ENCODE measurements at regions not wholly inside any gene's neighbourhood (a gene's known extent, or its start where the extent isn't known, plus 50 kb on each side); places are given as distances from the start of the nearest gene placed in this dataset.

DNA sequence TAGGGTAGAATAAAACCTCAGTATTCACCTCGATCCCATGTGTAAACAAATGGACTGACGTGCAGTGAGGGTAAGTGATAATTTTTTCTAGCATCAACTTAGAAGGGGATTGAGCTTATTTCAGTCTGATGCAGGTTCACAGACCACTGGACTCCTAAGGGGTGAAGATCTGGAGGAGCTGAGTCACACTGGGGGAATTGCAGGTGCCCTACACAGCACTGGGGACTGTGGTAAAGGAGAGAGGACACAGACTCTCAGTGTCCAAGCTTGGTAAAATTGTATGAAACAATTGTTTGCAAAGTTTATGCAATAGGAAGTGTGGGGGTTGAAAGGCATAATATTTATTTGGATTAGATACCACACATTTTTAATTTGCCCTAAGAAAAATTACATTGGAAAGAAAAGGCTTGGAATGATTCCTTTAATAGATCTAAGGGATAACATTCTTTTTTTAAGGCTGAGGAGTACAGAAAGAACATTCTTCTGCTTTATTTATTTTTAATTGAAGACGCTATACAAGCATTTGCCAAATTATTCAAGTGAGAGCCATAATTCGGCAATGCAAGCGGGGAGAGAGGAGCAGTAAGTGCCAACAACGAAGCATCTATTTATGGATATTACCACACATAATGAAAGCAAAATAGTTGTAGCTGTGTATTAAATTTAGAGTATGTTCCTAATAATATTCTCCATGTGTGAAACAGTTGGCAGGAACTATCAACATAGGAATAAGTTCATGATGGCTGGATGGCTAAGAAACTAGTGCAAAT lies 766.9 kb upstream of the ADAMTS16 start:
- no peak for TF ChIP-seq POLR2AphosphoS5 (IDR thresholded peaks at IDR 0.05; ENCODE audit: low read depth, low read length)
- TF ChIP-seq, protein P1, sequence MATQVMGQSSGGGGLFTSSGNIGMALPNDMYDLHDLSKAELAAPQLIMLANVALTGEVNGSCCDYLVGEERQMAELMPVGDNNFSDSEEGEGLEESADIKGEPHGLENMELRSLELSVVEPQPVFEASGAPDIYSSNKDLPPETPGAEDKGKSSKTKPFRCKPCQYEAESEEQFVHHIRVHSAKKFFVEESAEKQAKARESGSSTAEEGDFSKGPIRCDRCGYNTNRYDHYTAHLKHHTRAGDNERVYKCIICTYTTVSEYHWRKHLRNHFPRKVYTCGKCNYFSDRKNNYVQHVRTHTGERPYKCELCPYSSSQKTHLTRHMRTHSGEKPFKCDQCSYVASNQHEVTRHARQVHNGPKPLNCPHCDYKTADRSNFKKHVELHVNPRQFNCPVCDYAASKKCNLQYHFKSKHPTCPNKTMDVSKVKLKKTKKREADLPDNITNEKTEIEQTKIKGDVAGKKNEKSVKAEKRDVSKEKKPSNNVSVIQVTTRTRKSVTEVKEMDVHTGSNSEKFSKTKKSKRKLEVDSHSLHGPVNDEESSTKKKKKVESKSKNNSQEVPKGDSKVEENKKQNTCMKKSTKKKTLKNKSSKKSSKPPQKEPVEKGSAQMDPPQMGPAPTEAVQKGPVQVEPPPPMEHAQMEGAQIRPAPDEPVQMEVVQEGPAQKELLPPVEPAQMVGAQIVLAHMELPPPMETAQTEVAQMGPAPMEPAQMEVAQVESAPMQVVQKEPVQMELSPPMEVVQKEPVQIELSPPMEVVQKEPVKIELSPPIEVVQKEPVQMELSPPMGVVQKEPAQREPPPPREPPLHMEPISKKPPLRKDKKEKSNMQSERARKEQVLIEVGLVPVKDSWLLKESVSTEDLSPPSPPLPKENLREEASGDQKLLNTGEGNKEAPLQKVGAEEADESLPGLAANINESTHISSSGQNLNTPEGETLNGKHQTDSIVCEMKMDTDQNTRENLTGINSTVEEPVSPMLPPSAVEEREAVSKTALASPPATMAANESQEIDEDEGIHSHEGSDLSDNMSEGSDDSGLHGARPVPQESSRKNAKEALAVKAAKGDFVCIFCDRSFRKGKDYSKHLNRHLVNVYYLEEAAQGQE (IDR thresholded peaks at IDR 0.05; ENCODE audit: insufficient read depth in 1 of 2, low read depth in 2 of 2, low read length in 2 of 2): no peak

Data from PFSK-1 (cell line).